Upper lobe of left lung (tissue), 4 donors: ENCODE measurements at regions not wholly inside any gene's neighbourhood (a gene's known extent, or its start where the extent isn't known, plus 50 kb on each side); places are given as distances from the start of the nearest gene placed in this dataset.

ENCODE experiments used
- POLR2A ChIP-seq, 4 donors: fragments of 450-650 bp; IDR thresholded peaks; one replicate each; pipeline ENCODE4 v1.5.1; 2016 to 2017; ENCODE audit warnings: antibody characterized with exemption in 4 of 4, mild to moderate bottlenecking in 2 of 4
- TF ChIP-seq, protein P1 (sequence below), 6 experiments: fragments of 450-650 bp in 4 of 6; fragments of 200-600 bp in 2 of 6; sonication (generic) in 2 of 6; IDR thresholded peaks; one replicate each; pipeline ENCODE4 v1.5.1; 2016 to 2019; ENCODE audit warnings: antibody characterized with exemption in 6 of 6

GRCh38 chr1:73333847-73334503 lies 864.0 kb downstream of the LRRIQ3 start:
- TF ChIP-seq POLR2A (IDR thresholded peaks at IDR 0.05) = no peak
- TF ChIP-seq, protein P1, sequence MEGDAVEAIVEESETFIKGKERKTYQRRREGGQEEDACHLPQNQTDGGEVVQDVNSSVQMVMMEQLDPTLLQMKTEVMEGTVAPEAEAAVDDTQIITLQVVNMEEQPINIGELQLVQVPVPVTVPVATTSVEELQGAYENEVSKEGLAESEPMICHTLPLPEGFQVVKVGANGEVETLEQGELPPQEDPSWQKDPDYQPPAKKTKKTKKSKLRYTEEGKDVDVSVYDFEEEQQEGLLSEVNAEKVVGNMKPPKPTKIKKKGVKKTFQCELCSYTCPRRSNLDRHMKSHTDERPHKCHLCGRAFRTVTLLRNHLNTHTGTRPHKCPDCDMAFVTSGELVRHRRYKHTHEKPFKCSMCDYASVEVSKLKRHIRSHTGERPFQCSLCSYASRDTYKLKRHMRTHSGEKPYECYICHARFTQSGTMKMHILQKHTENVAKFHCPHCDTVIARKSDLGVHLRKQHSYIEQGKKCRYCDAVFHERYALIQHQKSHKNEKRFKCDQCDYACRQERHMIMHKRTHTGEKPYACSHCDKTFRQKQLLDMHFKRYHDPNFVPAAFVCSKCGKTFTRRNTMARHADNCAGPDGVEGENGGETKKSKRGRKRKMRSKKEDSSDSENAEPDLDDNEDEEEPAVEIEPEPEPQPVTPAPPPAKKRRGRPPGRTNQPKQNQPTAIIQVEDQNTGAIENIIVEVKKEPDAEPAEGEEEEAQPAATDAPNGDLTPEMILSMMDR (IDR thresholded peaks at IDR 0.05) = no peak
